SH-SY5Y (cell line): ENCODE measurements at regions not wholly inside any gene's neighbourhood (a gene's known extent, or its start where the extent isn't known, plus 50 kb on each side); places are given as distances from the start of the nearest gene placed in this dataset.

Source experiments
- GATA2 ChIP-seq: IDR thresholded peaks from 2 replicates; pipeline ENCODE4 v1.6.1; 2011; ENCODE audit warnings: mild to moderate bottlenecking, low read depth, low read length
- GATA3 ChIP-seq: IDR thresholded peaks from 2 replicates; pipeline ENCODE4 v1.6.1; 2011; ENCODE audit warnings: low read depth, mild to moderate bottlenecking, low read length, moderate library complexity

DNA sequence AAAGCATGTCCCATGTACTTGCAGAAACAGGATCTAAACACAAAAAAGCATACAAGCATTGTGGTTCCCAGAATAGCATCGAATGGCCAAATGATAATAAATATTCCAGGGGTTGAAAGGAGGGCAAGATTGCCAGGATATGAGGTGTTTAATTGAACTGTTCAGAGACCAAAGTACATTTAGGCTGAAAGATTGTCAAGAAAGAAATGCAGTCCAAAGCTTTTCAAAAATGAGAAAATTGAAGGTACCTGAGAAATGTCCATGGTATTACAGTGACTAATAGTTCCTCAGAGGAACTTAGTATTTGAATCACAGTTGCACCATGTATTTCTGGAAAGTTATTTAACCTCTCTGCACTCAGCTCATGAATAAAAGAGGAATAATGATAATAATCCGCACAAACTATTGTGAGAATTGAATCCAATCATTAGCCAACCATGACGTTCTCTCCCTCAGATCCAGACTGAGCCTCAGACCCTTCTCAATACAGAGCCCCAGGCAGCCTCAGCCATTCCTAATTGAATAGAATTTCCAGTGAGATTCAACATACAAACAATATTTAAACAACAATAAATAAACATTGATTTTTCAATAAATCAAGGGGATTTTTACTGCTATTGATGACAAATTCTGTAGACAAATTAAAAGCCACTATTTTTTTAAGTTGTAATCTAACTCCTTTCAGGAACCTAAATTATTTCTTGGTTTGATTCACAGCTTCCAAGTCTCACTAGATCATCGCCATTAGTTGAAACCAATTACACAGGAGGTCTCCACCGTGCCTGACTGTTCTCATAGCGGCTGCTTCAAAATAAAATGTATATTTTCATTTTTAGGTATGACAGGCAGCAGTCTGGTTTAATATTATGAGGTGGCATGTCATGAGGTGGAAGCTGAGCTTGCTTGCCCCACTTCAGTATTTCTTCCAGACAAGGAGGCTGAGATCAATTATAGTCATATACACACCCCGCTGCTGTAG, 144.3 kb upstream of the TENT5A start:
- TF ChIP-seq GATA3 (no peak), GATA2 (no peak)

DNA sequence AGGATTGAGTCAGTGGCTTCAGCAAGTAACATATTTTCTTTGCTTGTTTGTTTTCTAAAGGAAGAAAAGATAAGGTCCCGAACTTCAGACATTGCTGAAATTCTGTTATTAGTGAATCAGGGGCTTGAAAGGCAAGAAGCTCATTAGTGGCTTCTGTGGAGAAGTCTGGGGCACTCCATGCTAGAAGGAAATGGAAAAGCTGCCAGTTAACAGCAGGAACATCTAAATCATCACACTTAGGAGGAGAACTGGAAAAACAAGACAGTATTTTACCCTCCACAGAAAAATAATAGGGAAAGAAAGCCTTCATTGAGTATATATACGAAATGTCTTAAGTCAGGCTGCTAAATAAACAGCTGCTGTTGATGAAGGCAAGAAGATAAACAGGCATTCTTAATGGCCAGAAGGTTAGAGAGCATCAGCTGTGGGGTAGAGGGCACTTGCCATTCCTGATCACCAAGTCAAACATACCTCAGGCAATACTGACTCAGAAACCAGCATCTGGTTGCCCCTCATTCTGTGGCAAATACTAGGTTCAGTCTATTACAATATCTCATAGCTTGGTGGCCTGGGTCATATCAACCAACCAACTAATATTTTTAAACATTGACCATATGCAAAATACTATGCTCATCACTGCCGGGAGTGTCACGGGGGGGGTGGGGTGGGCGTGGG, 143.2 kb upstream of the TENT5A start:
- no peak for TF ChIP-seq GATA2
- no peak for TF ChIP-seq GATA3

DNA sequence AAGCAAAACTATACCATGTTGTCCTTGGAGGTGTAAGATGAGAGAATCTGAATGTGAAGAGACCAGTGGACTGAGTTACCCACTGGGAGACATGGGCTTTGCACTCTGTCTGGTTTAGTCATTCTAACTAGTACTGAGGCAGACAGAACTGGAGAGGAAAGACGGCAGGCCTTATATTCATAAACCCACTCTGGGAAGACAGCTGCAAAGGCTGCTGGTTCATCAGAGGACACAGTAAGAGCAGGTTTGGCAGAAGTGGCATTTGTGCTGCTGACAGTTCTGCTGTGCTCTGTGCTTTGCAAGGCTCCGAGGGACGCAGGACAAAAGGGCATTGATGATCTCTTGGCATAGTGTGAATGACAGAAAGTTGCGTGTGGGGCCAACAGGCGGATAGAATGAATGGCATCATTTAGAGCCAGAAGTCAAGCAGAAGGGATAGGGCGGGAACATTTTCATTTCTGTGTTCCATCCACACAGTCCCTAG, 142.3 kb upstream of the TENT5A start:
- no peak for TF ChIP-seq GATA2
- TF ChIP-seq GATA3: no peak

DNA sequence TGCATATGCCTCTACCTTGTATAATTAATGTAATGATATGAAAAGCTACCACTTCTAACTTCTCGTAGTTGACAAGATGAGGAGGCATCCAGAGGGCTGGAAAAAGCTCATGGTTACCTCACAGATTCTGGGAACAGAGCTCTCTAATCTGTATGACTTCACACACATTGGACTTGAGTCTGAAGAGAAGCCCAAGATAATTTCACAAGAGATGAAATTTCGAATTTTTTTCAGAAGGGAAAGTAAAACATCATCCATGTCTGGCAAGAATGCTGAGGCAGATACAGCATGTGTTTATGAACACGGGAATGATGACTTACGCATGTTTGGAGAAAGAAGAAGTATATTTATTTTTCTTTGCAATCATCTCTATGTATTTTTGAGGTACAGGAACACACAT, 141.8 kb upstream of the TENT5A start:
- TF ChIP-seq GATA2 (no peak), GATA3 (no peak)

DNA sequence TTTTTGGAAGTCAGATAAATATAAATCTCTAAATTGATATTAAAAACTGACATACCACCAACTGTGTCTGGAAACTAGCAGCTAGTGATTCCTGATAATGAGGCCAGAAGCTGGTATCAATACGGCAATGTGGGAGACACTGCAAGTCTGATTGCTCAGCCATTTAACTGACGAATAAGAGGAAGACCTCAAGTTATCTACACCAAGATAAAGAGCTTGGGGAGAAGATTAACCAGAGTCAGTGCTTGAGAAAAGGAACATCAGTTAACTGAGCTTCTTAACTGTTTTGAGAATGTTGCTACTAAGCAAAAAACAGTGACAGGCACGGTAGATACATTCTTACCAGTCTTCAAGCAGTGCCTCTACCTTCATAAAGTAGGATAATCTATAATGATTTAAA, 140.4 kb upstream of the TENT5A start:
- TF ChIP-seq GATA3: no peak
- TF ChIP-seq GATA2: no peak

DNA sequence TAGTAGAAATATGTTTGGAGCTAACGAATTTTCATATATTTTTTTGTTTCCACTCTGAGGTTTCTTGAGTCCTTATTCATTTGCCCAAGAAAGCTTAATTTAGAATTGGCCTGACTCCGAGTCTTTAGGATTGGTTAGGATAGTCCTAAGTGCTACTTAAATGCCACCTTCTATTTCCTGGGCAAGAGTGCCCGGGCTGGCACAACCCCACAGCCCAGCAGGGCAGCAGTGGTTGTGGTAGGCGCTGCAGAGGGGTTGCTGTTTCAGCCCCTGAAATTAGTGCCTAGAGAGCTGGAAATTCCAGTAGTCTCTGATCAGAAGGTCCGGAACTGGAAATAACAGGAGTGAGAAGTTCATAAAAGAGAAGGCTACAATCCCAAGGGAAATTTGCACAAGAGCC, 139.4 kb upstream of the TENT5A start:
- TF ChIP-seq GATA3 (no peak), GATA2 (no peak)

DNA sequence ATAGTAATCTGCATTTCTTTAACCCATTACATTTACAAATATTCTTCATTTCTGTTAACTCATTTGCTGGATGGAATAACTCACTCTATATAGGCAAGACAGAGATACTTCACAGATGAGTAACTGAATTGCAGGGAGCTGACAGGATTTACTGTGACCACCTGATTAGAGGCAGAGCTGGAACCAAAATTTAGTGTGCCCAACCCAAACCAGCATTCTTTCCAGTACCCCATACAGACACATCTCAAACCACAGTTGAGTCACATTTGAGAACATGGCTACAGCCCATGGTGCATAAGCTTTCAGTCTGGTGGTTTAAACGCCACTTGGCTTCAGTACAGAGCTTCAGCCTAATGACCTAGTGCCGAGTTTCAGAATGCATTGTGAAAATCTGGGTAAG, 138.4 kb upstream of the TENT5A start:
- TF ChIP-seq GATA2: no peak
- no peak for TF ChIP-seq GATA3

DNA sequence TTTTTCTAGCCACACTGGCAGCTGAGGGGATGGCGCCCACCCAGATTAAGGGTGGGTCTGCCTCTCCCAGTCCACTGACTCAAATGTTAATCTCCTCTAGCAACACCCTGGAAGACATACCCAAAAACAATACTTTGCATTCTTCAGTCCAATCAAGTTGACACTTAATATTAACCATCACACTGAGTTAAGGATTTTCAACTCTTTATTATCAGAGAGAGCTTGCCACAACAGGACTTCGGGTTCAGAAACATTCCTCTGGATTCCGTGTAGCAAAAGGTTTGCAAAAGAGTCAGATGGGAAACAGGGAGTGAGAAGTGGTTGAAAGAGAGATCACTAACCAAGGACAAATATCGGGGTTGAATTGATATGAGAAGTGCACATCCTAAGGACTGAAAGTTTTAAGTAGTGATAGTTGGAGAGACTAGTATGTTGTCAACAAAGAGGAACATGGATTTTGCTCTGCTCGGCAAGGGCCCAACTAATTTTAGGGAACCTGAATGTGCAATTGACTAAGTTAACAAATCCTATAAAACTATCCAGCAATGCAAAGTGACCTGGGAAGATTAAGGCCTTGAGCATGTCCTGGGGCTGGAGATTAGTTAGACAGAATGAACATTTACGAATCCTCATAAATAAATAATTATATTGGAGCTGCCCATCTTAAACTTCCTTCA, 137.0 kb upstream of the TENT5A start:
- TF ChIP-seq GATA2 (no peak), GATA3 (no peak)

DNA sequence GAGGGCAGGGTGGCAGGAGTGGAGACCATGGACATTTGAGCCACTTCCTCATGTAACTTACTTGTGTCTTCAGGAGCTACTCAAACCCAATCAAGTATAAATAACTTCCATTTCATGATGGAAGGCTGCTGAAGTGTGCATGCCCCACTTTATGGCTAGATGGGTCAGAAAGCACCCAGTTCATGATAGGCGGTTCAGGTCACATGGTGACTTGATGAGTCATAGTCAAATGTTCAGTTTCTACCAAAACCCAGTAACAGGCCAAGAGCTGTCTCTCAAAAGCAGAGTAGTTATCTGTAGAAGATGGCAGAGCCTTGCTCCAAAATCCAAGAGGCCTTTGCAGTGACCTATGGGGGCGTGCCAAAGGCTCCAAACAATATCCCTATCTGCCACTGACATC, 133.7 kb upstream of the TENT5A start:
- TF ChIP-seq GATA2: no peak
- TF ChIP-seq GATA3: no peak

DNA sequence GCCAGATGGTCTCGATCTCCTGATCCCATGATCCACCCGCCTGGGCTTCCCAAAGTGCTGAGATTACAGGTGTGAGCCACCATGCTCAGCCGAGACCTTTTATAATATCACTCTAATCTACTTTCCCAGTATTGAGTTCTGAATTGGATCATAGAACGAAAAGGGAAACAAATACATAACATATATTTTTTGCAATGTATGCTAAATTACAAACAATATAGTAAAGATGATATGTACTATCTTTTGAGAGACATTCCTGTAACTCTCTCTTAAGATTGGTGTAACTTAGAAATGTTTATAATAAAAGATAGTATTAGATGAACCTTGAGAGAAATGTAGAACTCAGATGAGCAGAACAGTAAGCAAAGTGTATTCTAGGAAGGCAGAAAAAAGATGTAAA, 129.2 kb upstream of the TENT5A start:
- TF ChIP-seq GATA3 (no peak), GATA2 (no peak)

DNA sequence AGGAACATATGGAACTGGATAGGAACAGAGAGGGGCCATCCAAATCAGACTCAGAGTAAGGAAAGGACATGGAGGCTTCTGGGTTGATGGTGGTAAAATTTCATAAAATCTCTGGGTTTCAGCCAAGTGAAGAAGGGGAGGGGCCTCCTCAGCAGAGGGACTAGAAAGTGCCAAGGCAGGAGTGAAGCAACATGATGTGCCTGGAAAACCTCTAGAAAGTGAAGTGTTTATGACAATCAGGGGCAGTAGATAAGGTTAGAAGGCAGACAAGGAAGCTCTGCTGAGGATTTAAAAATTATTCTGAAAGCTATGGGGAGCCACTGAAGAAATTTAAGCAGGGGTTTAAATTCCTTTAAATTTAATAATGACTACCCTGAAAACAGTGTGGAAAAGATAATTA, 126.0 kb upstream of the TENT5A start:
- TF ChIP-seq GATA3 (no peak), GATA2 (no peak)

DNA sequence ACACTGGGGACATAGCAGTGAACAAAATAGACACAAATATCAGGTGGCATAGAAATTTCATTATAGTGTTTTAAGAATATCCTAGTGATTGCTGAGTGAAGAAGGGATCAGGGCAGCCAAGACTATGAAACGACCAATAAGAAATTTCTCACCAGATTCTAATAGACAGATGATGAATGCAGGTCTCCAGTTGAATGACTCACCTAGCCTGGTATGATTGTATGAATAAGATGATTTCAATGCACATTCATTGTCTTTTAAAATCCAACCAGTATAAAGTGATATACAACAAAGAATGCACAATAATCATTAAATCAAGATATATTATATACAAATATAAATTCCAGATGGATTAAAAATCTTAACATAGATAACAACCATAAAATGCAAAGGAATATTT, 124.5 kb upstream of the TENT5A start:
- TF ChIP-seq GATA2: no peak
- TF ChIP-seq GATA3: no peak

DNA sequence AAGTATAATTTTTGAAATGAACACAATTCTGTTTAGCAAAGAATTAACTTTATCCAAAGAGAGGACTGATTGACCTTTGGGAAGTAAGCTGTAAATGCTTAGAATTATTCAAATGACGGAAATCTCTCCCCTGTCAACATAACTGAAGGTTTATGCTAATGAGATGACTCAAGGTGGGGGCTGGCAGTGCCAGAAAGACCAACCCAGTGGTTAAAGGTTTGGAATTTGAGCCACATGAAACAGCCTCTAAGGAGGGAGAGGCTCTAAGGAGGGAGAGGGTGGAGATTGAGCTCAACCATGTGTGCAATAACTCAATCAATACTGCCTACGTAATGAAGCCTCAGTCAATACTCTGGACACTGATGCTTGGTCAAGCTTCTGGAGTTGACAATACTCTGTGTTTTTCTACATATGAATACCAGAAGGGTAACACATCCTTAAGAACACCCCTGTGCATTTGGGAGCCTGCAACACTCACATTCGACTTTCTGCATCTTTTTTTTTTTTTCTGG, 123.4 kb upstream of the TENT5A start:
- TF ChIP-seq GATA3 (no peak), GATA2 (no peak)

DNA sequence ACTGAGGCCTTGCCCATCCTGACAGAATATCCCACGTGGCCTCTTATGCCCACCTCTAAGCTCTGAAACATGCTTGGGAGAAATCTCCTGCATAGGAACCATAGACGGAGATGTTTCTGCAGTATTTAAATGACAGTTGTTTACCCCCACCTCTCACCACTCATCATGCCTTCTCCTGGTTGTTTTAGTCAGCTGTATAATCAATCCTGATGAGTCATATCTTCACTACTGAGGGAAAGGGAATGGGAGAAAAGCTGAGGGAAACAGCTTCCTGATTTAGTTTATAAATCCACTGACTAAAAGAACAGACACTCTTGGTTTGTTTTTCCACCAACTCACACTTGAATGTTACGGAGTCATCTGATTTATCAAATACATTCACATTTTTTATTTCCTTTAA, 113.2 kb upstream of the TENT5A start:
- TF ChIP-seq GATA2: no peak
- TF ChIP-seq GATA3: no peak

DNA sequence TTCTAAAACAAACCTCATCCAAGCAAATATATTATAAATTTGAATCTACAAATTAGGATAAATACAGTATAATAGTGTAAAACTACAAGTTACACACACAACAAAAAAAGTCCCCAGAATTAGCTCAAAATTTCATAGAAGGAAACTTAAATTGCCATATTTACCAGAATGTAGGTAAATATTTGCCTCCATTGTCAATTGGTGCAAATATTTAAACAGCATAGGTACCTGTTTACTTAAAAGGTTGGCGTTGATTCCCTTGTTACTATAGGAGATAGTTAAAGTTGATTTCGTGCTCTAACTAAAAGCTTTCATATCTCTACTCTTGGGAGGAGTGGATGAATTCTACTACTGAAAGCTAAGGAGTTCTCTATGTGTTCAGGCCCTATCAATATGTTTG, 111.6 kb upstream of the TENT5A start:
- TF ChIP-seq GATA2 (no peak), GATA3 (no peak)
